Loucy (cell line): ENCODE measurements at regions not wholly inside any gene's neighbourhood (a gene's known extent, or its start where the extent isn't known, plus 50 kb on each side); places are given as distances from the start of the nearest gene placed in this dataset.

Source experiments
- H2AFZ ChIP-seq: fragments of 200-600 bp; sonication (generic); 2 replicates; pipeline ENCODE4 v1.6.0; 2016; ENCODE audit warnings: antibody characterized with exemption, mild to moderate bottlenecking, low read length, moderate library complexity
- H3F3A ChIP-seq: fragments of 200-600 bp; 2 replicates; pipeline ENCODE4 v1.6.0; 2016; ENCODE audit warnings: antibody characterized with exemption, low read depth, mild to moderate bottlenecking
- H3K27me3 ChIP-seq: fragments of 200-600 bp; sonication (generic); 2 replicates; pipeline ENCODE4 v1.6.1; 2014; ENCODE audit warnings: low read length, mild to moderate bottlenecking; ENCODE audit not compliant: insufficient read depth, poor library complexity, severe bottlenecking
- H3K36me3 ChIP-seq: fragments of 200-600 bp; sonication (generic); 2 replicates; pipeline ENCODE4 v1.6.1; 2016; ENCODE audit warnings: low read length; ENCODE audit not compliant: insufficient read depth
- H3K4me1 ChIP-seq: fragments of 200-600 bp; sonication (generic); 2 replicates; pipeline ENCODE4 v1.5.1; 2014; ENCODE audit warnings: low read length, mild to moderate bottlenecking; ENCODE audit not compliant: insufficient read depth, poor library complexity, severe bottlenecking
- H3K4me2 ChIP-seq: fragments of 200-600 bp; sonication (generic); 2 replicates; pipeline ENCODE4 v1.6.0; 2014; ENCODE audit warnings: antibody characterized with exemption, low read length, low read depth, mild to moderate bottlenecking; ENCODE audit not compliant: poor library complexity, severe bottlenecking
- H3K4me3 ChIP-seq: fragments of 200-600 bp; sonication (generic); 2 replicates; pipeline ENCODE4 v1.5.1; 2014; ENCODE audit warnings: low read length, mild to moderate bottlenecking, mixed read lengths; ENCODE audit not compliant: poor library complexity, severe bottlenecking
- H3K79me2 ChIP-seq: fragments of 200-600 bp; sonication (generic); 2 replicates; pipeline ENCODE4 v1.6.1; 2014; ENCODE audit warnings: low read length; ENCODE audit not compliant: insufficient read depth
- H3K9ac ChIP-seq: fragments of 200-600 bp; sonication (generic); 2 replicates; pipeline ENCODE4 v1.6.0; 2014; ENCODE audit warnings: mild to moderate bottlenecking, low read depth, low read length, moderate library complexity; ENCODE audit not compliant: poor library complexity, severe bottlenecking
- H3K9me2 ChIP-seq: fragments of 200-600 bp; sonication (generic); replicated peaks from 2 replicates; pipeline ENCODE4 v1.6.1; 2016; ENCODE audit warnings: low read depth, low read length, mixed read lengths
- H3K9me3 ChIP-seq: fragments of 200-600 bp; sonication (generic); 2 replicates; pipeline ENCODE4 v1.6.1; 2014; ENCODE audit warnings: mild to moderate bottlenecking, antibody characterized with exemption, low read length, low read depth; ENCODE audit not compliant: insufficient read depth
- H4K20me1 ChIP-seq: fragments of 200-600 bp; sonication (generic); 2 replicates; pipeline ENCODE4 v1.6.0; 2014; ENCODE audit warnings: antibody characterized with exemption, low read length, mild to moderate bottlenecking; ENCODE audit not compliant: insufficient read depth, poor library complexity, severe bottlenecking
- CTCF ChIP-seq: fragments of 200-600 bp; sonication (generic); conservative IDR thresholded peaks from 2 replicates; pipeline ENCODE4 v1.5.1; 2014; ENCODE audit warnings: mild to moderate bottlenecking, antibody characterized with exemption, low read length
- EZH2phosphoT487 ChIP-seq: fragments of 200-600 bp; IDR thresholded peaks from 2 replicates; pipeline ENCODE4 v1.6.1; 2018; ENCODE audit warnings: antibody characterized with exemption, mild to moderate bottlenecking, moderate library complexity, borderline replicate concordance

GRCh38 chr4:126678618-126679017, 954.1 kb upstream of the INTU start:
- H3K4me1 ChIP-seq, result no peaks in the 10 kb centered on the region
- no peak overlapping the region for H3K9ac ChIP-seq
- H3K79me2 ChIP-seq, result no peaks in the 10 kb centered on the region
- H3K4me2 ChIP-seq, result no peak overlapping the region
- H2AFZ ChIP-seq, result no peak overlapping the region
- H3K27me3 ChIP-seq, result no peaks in the 10 kb centered on the region
- TF ChIP-seq CTCF (no peak), EZH2phosphoT487 (no peak)
- H3K9me2 ChIP-seq, result no peaks in the 10 kb centered on the region
- H3K4me3 ChIP-seq, result no peak overlapping the region
- no peaks in the 10 kb centered on the region for H3K36me3 ChIP-seq
- H4K20me1 ChIP-seq, result no peaks in the 10 kb centered on the region
- H3K9me3 ChIP-seq, result no peaks in the 10 kb centered on the region
- H3F3A ChIP-seq, result no peaks in the 10 kb centered on the region

- Histone ChIP-seq H3K4me1 (no peaks in the 10 kb centered on the region), H3K36me3 (no peaks in the 10 kb centered on the region), H3K4me2 (no peak overlapping the region), H3K9ac (no peak overlapping the region), H3K9me2 (no peaks in the 10 kb centered on the region), H3K79me2 (no peaks in the 10 kb centered on the region), H4K20me1 (no peaks in the 10 kb centered on the region), H2AFZ (no peak overlapping the region), H3K27me3 (no peaks in the 10 kb centered on the region), H3F3A (no peaks in the 10 kb centered on the region), H3K9me3 (no peaks in the 10 kb centered on the region), H3K4me3 (no peak overlapping the region)
- TF ChIP-seq CTCF (no peak), EZH2phosphoT487 (no peak)
Observed at GRCh38 chr4:126679303-126679702, 953.5 kb upstream of the INTU start.

- H3K4me3 ChIP-seq, result no peak overlapping the region
- H3K4me2 ChIP-seq, result no peak overlapping the region
- H3K79me2 ChIP-seq, result no peaks in the 10 kb centered on the region
- TF ChIP-seq CTCF, result no peak
- no peak for TF ChIP-seq EZH2phosphoT487
- H3K9me3 ChIP-seq, result no peaks in the 10 kb centered on the region
- H3K27me3 ChIP-seq, result no peaks in the 10 kb centered on the region
- H4K20me1 ChIP-seq, result no peaks in the 10 kb centered on the region
- H2AFZ ChIP-seq, result no peak overlapping the region
- no peaks in the 10 kb centered on the region for H3K9me2 ChIP-seq
- no peaks in the 10 kb centered on the region for H3K36me3 ChIP-seq
- H3F3A ChIP-seq, result no peaks in the 10 kb centered on the region
- H3K4me1 ChIP-seq, result no peaks in the 10 kb centered on the region
- no peak overlapping the region for H3K9ac ChIP-seq
Observed at GRCh38 chr4:126682250-126682649, 950.5 kb upstream of the INTU start.
